ENCODE measurements at regions not wholly inside any gene's neighbourhood (a gene's known extent, or its start where the extent isn't known, plus 50 kb on each side); places are given as distances from the start of the nearest gene placed in this dataset.

GRCh38 chr7:125118444-125118843, 188.8 kb upstream of the POT1 start:
- no peaks in the 10 kb centered on the region for H3K27me3 ChIP-seq (ENCODE audit: insufficient read depth, low read length)
- H3K27ac ChIP-seq (ENCODE audit: low read depth, low read length, poor library complexity, severe bottlenecking) = no peak overlapping the region
- H3K4me3 ChIP-seq (ENCODE audit: low read depth, low read length, poor library complexity, severe bottlenecking) = no peak overlapping the region
- H3F3A ChIP-seq (ENCODE audit: insufficient read depth, low read length) = no peaks in the 10 kb centered on the region
- no peak overlapping the region for H2AFZ ChIP-seq (ENCODE audit: low read length)
- no peaks in the 10 kb centered on the region for H3K36me3 ChIP-seq (ENCODE audit: insufficient read depth, low read length)
- TF ChIP-seq EZH2 (IDR thresholded peaks at IDR 0.05; ENCODE audit: borderline replicate concordance, low read length) = no peak
- TF ChIP-seq CTCF (IDR thresholded peaks at IDR 0.05; ENCODE audit: low read length) = no peak
- no peaks in the 10 kb centered on the region for H3K79me2 ChIP-seq (ENCODE audit: insufficient read depth, low read length)
- no peaks in the 10 kb centered on the region for H3K9me2 ChIP-seq (ENCODE audit: low read depth, low read length)
- H3K4me1 ChIP-seq (ENCODE audit: insufficient read depth, low read length, severe bottlenecking) = no peaks in the 10 kb centered on the region
- no peak overlapping the region for H3K4me2 ChIP-seq (ENCODE audit: low read length)
- no peaks in the 10 kb centered on the region for H3K9me3 ChIP-seq (ENCODE audit: low read length)
- H3K9ac ChIP-seq (ENCODE audit: low read length) = no peak overlapping the region
- no peaks in the 10 kb centered on the region for H4K20me1 ChIP-seq (ENCODE audit: insufficient read depth, low read length)

GRCh38 chr7:125112850-125113249, 183.2 kb upstream of the POT1 start:
- H3K79me2 ChIP-seq (ENCODE audit: insufficient read depth, low read length) = no peaks in the 10 kb centered on the region
- H3K9me2 ChIP-seq (ENCODE audit: low read depth, low read length) = no peaks in the 10 kb centered on the region
- no peak overlapping the region for H3K4me3 ChIP-seq (ENCODE audit: low read depth, low read length, poor library complexity, severe bottlenecking)
- H3K4me1 ChIP-seq (ENCODE audit: insufficient read depth, low read length, severe bottlenecking) = no peaks in the 10 kb centered on the region
- H3K9ac ChIP-seq (ENCODE audit: low read length) = no peak overlapping the region
- no peak overlapping the region for H2AFZ ChIP-seq (ENCODE audit: low read length)
- H3K27me3 ChIP-seq (ENCODE audit: insufficient read depth, low read length) = no peaks in the 10 kb centered on the region
- H3K36me3 ChIP-seq (ENCODE audit: insufficient read depth, low read length) = no peaks in the 10 kb centered on the region
- no peak overlapping the region for H3K27ac ChIP-seq (ENCODE audit: low read depth, low read length, poor library complexity, severe bottlenecking)
- no peak overlapping the region for H3K4me2 ChIP-seq (ENCODE audit: low read length)
- H3K9me3 ChIP-seq (ENCODE audit: low read length) = 0 out of 2 replicates have a peak, but pooled peaks cover 4% of the 10 kb centered on the region
- TF ChIP-seq EZH2 (IDR thresholded peaks at IDR 0.05; ENCODE audit: borderline replicate concordance, low read length) = no peak
- TF ChIP-seq CTCF (IDR thresholded peaks at IDR 0.05; ENCODE audit: low read length) = no peak
- H4K20me1 ChIP-seq (ENCODE audit: insufficient read depth, low read length) = no peaks in the 10 kb centered on the region
- no peaks in the 10 kb centered on the region for H3F3A ChIP-seq (ENCODE audit: insufficient read depth, low read length)

- H3K4me1 ChIP-seq (ENCODE audit: insufficient read depth, low read length, severe bottlenecking) = no peaks in the 10 kb centered on the region
- H3K9me3 ChIP-seq (ENCODE audit: low read length) = no peaks in the 10 kb centered on the region
- no peak overlapping the region for H3K27ac ChIP-seq (ENCODE audit: low read depth, low read length, poor library complexity, severe bottlenecking)
Observed at GRCh38 chr7:125099519-125099918, 169.9 kb upstream of the POT1 start.

More at GRCh38 chr7:125099519-125099918, 169.9 kb upstream of the POT1 start:
- H3K9me2 ChIP-seq (ENCODE audit: low read depth, low read length) = no peaks in the 10 kb centered on the region
- no peak for TF ChIP-seq EZH2 (IDR thresholded peaks at IDR 0.05; ENCODE audit: borderline replicate concordance, low read length)
- TF ChIP-seq CTCF (IDR thresholded peaks at IDR 0.05; ENCODE audit: low read length) = no peak
- no peaks in the 10 kb centered on the region for H3F3A ChIP-seq (ENCODE audit: insufficient read depth, low read length)
- H3K79me2 ChIP-seq (ENCODE audit: insufficient read depth, low read length) = no peaks in the 10 kb centered on the region
- H3K4me2 ChIP-seq (ENCODE audit: low read length) = no peak overlapping the region
- H3K36me3 ChIP-seq (ENCODE audit: insufficient read depth, low read length) = no peaks in the 10 kb centered on the region
- H4K20me1 ChIP-seq (ENCODE audit: insufficient read depth, low read length) = no peaks in the 10 kb centered on the region
- H2AFZ ChIP-seq (ENCODE audit: low read length) = no peak overlapping the region
- H3K4me3 ChIP-seq (ENCODE audit: low read depth, low read length, poor library complexity, severe bottlenecking) = no peak overlapping the region
- H3K9ac ChIP-seq (ENCODE audit: low read length) = no peak overlapping the region
- H3K27me3 ChIP-seq (ENCODE audit: insufficient read depth, low read length) = no peaks in the 10 kb centered on the region

All from OCI-LY1 (cell line).